HepG2 (cell line): ENCODE measurements at regions not wholly inside any gene's neighbourhood (a gene's known extent, or its start where the extent isn't known, plus 50 kb on each side); places are given as distances from the start of the nearest gene placed in this dataset.

ENCODE experiments used
- ATAC-seq: fragments of 200-7000 bp; cut with Tn5 transposase; 3 replicates; pipeline ENCODE4 v1.9.1; 2020; ENCODE audit warnings: mild to moderate bottlenecking, moderate library complexity
- BruUV-seq: library from RNA; stranded (reverse); fragments of 400-500 nt; replicated peaks from 2 replicates; lab custom pipeline; 2021; lab: Mats Ljungman, UMichigan
- CTCF ChIA-PET: fragments of 300-600 bp; formaldehyde crosslinking; extraction: SDS; loops from one replicate; lab custom pipeline; 2021; ENCODE audit warnings: low total read pairs, inconsistent platforms, low intra/inter-chr PET ratio; lab: Yijun Ruan, JAX
- POLR2A ChIA-PET: fragments of 350-600 bp; sonication (Branson Sonifier 250); formaldehyde crosslinking; loops from one replicate; lab custom pipeline; 2020; ENCODE audit warnings: antibody characterized with exemption, inconsistent platforms; lab: Yijun Ruan, JAX
- DNase-seq: peaks from one replicate; pipeline ENCODE4 v3.0.0-alpha.2; 2015; ENCODE audit warnings: low spot score
- FAIRE-seq: peaks from 3 replicates; lab custom pipeline; 2011; peaks lifted over from hg19 to GRCh38; lab: Jason Lieb, UNC
- H2AFZ ChIP-seq: one replicate; pipeline ENCODE4 v1.6.1; 2011; ENCODE audit warnings: low read length, inconsistent platforms
- H3K27ac ChIP-seq: fragments of 300-600 bp; 3 replicates; pipeline ENCODE4 v1.8.0; 2011; ENCODE audit warnings: mixed run types, mild to moderate bottlenecking, mixed read lengths, low read length, inconsistent platforms; ENCODE audit not compliant: insufficient read depth; ENCODE audit errors: extremely low read length
- H3K27me3 ChIP-seq, 2 experiments: fragments of 200-600 bp in 1 of 2; 2 replicates in 1 of 2; 3 replicates in 1 of 2; pipeline versions ENCODE4 v1.6.0 to v1.8.0; 2011; ENCODE audit warnings: low read length in 2 of 2, mild to moderate bottlenecking in 2 of 2, moderate library complexity in 2 of 2, inconsistent platforms in 1 of 2; ENCODE audit not compliant: insufficient read depth in 2 of 2, control insufficient read depth in 1 of 2
- H3K36me3 ChIP-seq, 2 experiments: fragments of 200-600 bp in 1 of 2; replicated peaks in 1 of 2; 2 replicates in 1 of 2; 3 replicates in 1 of 2; pipeline versions ENCODE4 v1.5.1 to v1.8.0; 2011; ENCODE audit warnings: low read length in 2 of 2, inconsistent platforms in 1 of 2; ENCODE audit not compliant: insufficient read depth in 2 of 2, control insufficient read depth in 1 of 2
- H3K4me1 ChIP-seq: 2 replicates; pipeline ENCODE4 v1.5.1; 2012; ENCODE audit warnings: low read length, inconsistent platforms; ENCODE audit not compliant: insufficient read depth
- H3K4me2 ChIP-seq: 2 replicates; pipeline ENCODE4 v1.6.0; 2011; ENCODE audit warnings: low read depth, low read length, inconsistent platforms
- H3K4me3 ChIP-seq, 3 experiments: fragments of 200-600 bp in 1 of 3; sonication (generic), shearing (Covaris generic) in 1 of 3; replicated peaks in 1 of 3; 2 replicates each; pipeline ENCODE4 v1.5.1; 2011 to 2016; ENCODE audit warnings: low read length in 3 of 3, inconsistent platforms in 2 of 3, low read depth in 2 of 3, mild to moderate bottlenecking in 2 of 3, control low read depth in 1 of 3, mixed read lengths in 1 of 3; ENCODE audit not compliant: insufficient read depth in 1 of 3
- H3K79me2 ChIP-seq: one replicate; pipeline ENCODE4 v1.6.1; 2011; ENCODE audit warnings: low read length, inconsistent platforms; ENCODE audit not compliant: insufficient read depth
- H3K9ac ChIP-seq: 2 replicates; pipeline ENCODE4 v1.6.0; 2011; ENCODE audit warnings: mild to moderate bottlenecking, low read depth, low read length, inconsistent platforms; ENCODE audit not compliant: insufficient read depth
- H3K9me3 ChIP-seq: 2 replicates; pipeline ENCODE4 v1.5.1; 2012; ENCODE audit warnings: mild to moderate bottlenecking, low read length
- H4K20me1 ChIP-seq: 2 replicates; pipeline ENCODE4 v1.6.0; 2011; ENCODE audit warnings: inconsistent platforms, mild to moderate bottlenecking, low read length, moderate library complexity; ENCODE audit not compliant: insufficient read depth
- BORCS8-MEF2B ChIP-seq: sonication (generic); formaldehyde crosslinking; IDR thresholded peaks from 2 replicates; pipeline ENCODE4 v1.8.0; 2022; ENCODE audit warnings: mild to moderate bottlenecking, missing genetic modification reagents
- PAF1 ChIP-seq: IDR thresholded peaks from 2 replicates; pipeline ENCODE4 v1.6.1; 2016; ENCODE audit warnings: missing genetic modification reagents, missing compliant biosample characterization
- PAX8 ChIP-seq: sonication (generic); formaldehyde crosslinking; IDR thresholded peaks from 2 replicates; pipeline ENCODE4 v1.8.0; 2022; ENCODE audit warnings: mild to moderate bottlenecking, missing genetic modification reagents, borderline replicate concordance
- PRDM15 ChIP-seq: sonication (generic); formaldehyde crosslinking; IDR thresholded peaks from 2 replicates; pipeline ENCODE4 v1.4.0; 2020; ENCODE audit warnings: missing genetic modification reagents
- RFX1 ChIP-seq: fragments of 450-650 bp; IDR thresholded peaks from 2 replicates; pipeline ENCODE4 v1.6.1; 2017
- TAF15 ChIP-seq: fragments of 200-400 bp; formaldehyde crosslinking; IDR thresholded peaks from one replicate; pipeline ENCODE4 v1.6.1; 2018; ENCODE audit warnings: mild to moderate bottlenecking, low read depth, low read length; ENCODE audit not compliant: poor library complexity, severe bottlenecking
- ZBTB38 ChIP-seq: sonication (generic); formaldehyde crosslinking; IDR thresholded peaks from 2 replicates; pipeline ENCODE4 v1.5.1; 2020; ENCODE audit warnings: mild to moderate bottlenecking, missing genetic modification reagents
- WGBS: methylation state at CpG from one replicate; pipeline ENCODE4 v1.1.6; 2017; ENCODE audit warnings: low lambda C conversion rate; 5-methylcytosine and 5-hydroxymethylcytosine counted together
- in situ Hi-C: cut with HindIII; loops from 2 replicates; pipeline ENCODE4 v1.10.0; 2017; ENCODE audit warnings: low pct_unique_long_range_greater_than_20kb; ENCODE audit not compliant: extremely low pct_ligation_motif_present
- intact Hi-C: fragments of 100-400 bp; cut with micrococcal nuclease; formaldehyde crosslinking; loops from one replicate; pipeline ENCODE4 v1.10.0; 2022; ENCODE audit not compliant: unreplicated experiment
- TF ChIP-seq, protein P1 (sequence below): sonication (generic); formaldehyde crosslinking; IDR thresholded peaks from 2 replicates; pipeline ENCODE4 v1.8.0; 2022; ENCODE audit warnings: missing genetic modification reagents, mild to moderate bottlenecking, inconsistent platforms, borderline replicate concordance

DNA sequence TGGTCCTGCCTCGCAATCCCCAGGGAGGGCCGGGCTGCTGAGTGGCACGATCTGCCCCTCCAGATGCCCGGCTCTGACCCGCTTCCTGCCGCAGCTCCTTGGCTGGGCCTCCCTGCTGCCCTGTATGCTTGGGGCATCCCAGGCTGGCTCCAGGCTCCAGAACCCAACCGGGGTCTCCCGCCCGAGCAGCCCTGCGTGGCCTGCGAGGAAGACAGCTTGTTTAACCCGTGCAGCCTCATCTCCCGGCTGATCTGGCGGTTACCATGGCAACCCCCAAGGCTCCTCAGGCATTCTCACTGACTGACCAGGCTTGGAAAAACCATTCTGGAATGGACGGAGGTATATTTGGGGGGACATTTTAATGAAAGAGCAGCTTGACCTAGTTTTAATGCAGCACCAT is 232.4 kb upstream of the MYO3A start:
- H3K79me2 ChIP-seq, result no peaks in the 10 kb centered on the region
- no peak overlapping the region for H3K4me3 ChIP-seq
- H3K9me3 ChIP-seq, result no peaks in the 10 kb centered on the region
- H3K27me3 ChIP-seq, result no peaks in the 10 kb centered on the region; a peak in 1 of 5 replicates
- CTCF ChIA-PET, result interaction anchor here (1.2 kb wide), 1 partner anchor 11 kb away, joined by 3 read pairs; no protein-coding TSS in a partner anchor
- no peaks in the 10 kb centered on the region for H3K36me3 ChIP-seq
- in situ Hi-C loops, result no loop called here
- FAIRE-seq, result no peak
- no peaks in the 10 kb centered on the region for H3K4me1 ChIP-seq
- TF ChIP-seq PAX8 (CRISPR knock-in tag), result no peak
- peak; percentile 21; the same call in 1 of the 2 replicates for TF ChIP-seq RFX1
- TF ChIP-seq BORCS8-MEF2B (CRISPR knock-in tag), result no peak
- TF ChIP-seq, protein P1, sequence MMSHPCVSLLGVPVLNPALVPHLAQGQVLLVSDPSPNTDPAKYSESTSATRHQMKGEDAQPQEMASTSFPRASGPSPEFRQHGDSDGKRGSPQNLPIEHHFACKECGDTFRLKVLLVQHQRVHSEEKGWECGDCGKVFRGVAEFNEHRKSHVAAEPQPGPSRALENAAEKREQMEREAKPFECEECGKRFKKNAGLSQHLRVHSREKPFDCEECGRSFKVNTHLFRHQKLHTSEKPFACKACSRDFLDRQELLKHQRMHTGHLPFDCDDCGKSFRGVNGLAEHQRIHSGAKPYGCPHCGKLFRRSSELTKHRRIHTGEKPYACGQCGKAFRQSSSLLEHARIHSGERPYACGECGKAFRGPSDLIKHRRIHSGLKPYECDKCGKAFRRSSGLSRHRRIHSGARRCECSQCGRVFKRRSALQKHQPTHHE (CRISPR knock-in tag), result no peak
- TF ChIP-seq PAF1 (CRISPR knock-in tag), result no peak
- TF ChIP-seq TAF15, result no peak
- TF ChIP-seq ZBTB38 (CRISPR knock-in tag), result no peak
- TF ChIP-seq PRDM15, result no peak
- DNase-seq, result no peak
- H3K4me2 ChIP-seq, result no peak overlapping the region
- H3K9ac ChIP-seq, result no peak overlapping the region
- intact Hi-C loops, result no loop called here
- no peak for ATAC-seq
- no TSS peak for BruUV-seq
- H2AFZ ChIP-seq, result no peak overlapping the region
- no peaks in the 10 kb centered on the region for H4K20me1 ChIP-seq
- WGBS, result 20% methylated on average over 4 of the region's 15 CpGs
- POLR2A ChIA-PET, result no interaction called here
- H3K27ac ChIP-seq, result no peak overlapping the region
